BLaER1 treated with 17β-estradiol and CSF1 and Interleukin-3, amounts not matched to agents 10 nM and 100 nM (cell line): ENCODE measurements at regions not wholly inside any gene's neighbourhood (a gene's known extent, or its start where the extent isn't known, plus 50 kb on each side); places are given as distances from the start of the nearest gene placed in this dataset.

ENCODE experiments used
- H3K27ac ChIP-seq, 11 experiments: shearing (Covaris generic); formaldehyde crosslinking; 2 replicates each; pipeline ENCODE4 v1.8.1; 2022
- H3K27me3 ChIP-seq, 11 experiments: shearing (Covaris generic); formaldehyde crosslinking; 2 replicates each; pipeline ENCODE4 v1.8.1; 2022
- H3K36me3 ChIP-seq, 11 experiments: shearing (Covaris generic); formaldehyde crosslinking; 2 replicates each; pipeline ENCODE4 v1.8.1; 2022
- H3K4me1 ChIP-seq, 10 experiments: shearing (Covaris generic); formaldehyde crosslinking; 2 replicates each; pipeline ENCODE4 v1.8.1; 2022
- H3K4me2 ChIP-seq, 11 experiments: shearing (Covaris generic); formaldehyde crosslinking; 2 replicates each; pipeline ENCODE4 v1.8.1; 2022
- H3K4me3 ChIP-seq, 10 experiments: shearing (Covaris generic); formaldehyde crosslinking; 2 replicates each; pipeline ENCODE4 v1.8.1; 2022
- H3K9ac ChIP-seq, 11 experiments: shearing (Covaris generic); formaldehyde crosslinking; 2 replicates each; pipeline ENCODE4 v1.8.1; 2022
- H3K9me3 ChIP-seq, 11 experiments: shearing (Covaris generic); formaldehyde crosslinking; replicated peaks in 1 of 11; 2 replicates each; pipeline ENCODE4 v1.8.1; 2022
- H4K20me1 ChIP-seq, 11 experiments: shearing (Covaris generic); formaldehyde crosslinking; 2 replicates each; pipeline ENCODE4 v1.8.1; 2022
- Cebpa-rat ChIP-seq, 11 experiments: shearing (Covaris generic); IDR thresholded peaks; 2 replicates each; pipeline ENCODE4 v1.8.1; 2022

DNA sequence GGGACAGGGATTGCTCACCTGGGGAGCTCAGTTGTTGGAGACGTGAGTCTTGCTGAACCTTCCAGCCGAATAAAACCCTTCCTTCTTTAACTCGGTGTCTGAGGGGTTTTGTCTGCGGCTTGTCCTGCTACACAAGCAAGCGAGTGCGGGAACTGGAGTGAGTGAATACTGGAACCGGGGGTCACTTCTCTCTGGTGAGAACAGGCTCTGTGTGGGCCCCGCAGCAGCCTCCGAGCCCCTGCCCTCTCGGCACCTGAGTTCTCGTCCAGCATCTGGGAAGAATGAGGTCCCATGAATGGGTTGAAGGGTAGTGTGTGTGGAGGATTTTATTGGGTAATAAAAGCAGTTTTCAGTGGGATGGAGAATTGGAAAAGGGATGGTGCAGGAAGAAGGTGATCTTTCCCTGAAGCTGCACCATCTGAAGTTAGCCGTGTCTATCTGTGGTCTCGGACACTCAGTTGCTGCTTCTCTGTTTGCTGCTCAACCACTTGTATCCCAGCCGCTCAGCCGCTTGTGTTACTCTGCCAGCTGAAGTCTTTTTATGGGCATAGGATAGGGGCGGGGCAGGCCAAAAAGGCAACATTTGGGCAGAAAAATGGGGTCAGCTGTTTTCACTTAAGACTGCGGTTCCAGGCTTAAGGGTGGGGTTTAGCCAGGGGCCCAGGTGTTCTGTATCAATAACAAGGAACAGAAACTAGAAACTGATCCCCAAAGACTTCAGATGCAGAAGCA, 450.6 kb upstream of the CAMK1G start:
- Histone ChIP-seq H3K36me3 (no peaks in the 10 kb centered on the region), H3K4me2 (no peak overlapping the region), H3K4me3 (no peak overlapping the region), H3K9ac (no peak overlapping the region), H3K4me1 (no peaks in the 10 kb centered on the region), H4K20me1 (no peaks in the 10 kb centered on the region), H3K27me3 (no peaks in the 10 kb centered on the region), H3K9me3 (peaks cover 4 to 13% (median 9%) of the 10 kb centered on the region in 11 experiments; a peak in 20 of 22 replicates), H3K27ac (no peak overlapping the region)
- no peak for TF ChIP-seq Cebpa-rat (IDR thresholded peaks at IDR 0.05)

- Histone ChIP-seq H3K9me3 (peaks cover 0 to 7% (median 4%) of the 10 kb centered on the region in 11 experiments; a peak in 8 of 22 replicates), H3K4me2 (no peak overlapping the region), H3K27me3 (no peaks in the 10 kb centered on the region), H3K27ac (no peak overlapping the region), H3K4me3 (no peak overlapping the region), H3K36me3 (no peaks in the 10 kb centered on the region), H3K4me1 (no peaks in the 10 kb centered on the region), H3K9ac (no peak overlapping the region), H4K20me1 (no peaks in the 10 kb centered on the region)
- no peak for TF ChIP-seq Cebpa-rat (IDR thresholded peaks at IDR 0.05)
These were observed 449.5 kb upstream of the CAMK1G start for GRCh38 chr1:209134001-209134400.

DNA sequence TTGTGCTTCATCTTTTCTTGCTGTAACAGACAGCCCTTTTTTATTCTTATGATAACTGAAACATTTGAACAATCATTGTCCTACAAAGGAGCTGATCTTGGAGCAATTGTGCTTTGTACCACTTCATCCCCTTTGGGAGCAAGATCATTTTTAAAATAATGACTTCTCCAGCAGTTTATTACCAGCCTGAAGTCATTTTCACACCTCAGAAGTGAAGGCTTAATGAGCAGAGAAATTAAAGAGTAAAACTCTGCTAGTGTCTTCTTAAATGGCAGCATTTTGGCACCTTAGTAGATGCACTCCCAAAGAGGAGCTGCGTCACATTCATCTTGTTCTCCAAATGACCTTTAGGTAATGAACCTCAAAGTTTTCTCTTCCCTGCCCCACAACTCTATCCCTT, 439.6 kb upstream of the CAMK1G start:
- TF ChIP-seq Cebpa-rat (IDR thresholded peaks at IDR 0.05), result no peak
- Histone ChIP-seq H3K4me1 (no peaks in the 10 kb centered on the region), H4K20me1 (no peaks in the 10 kb centered on the region), H3K4me3 (no peak overlapping the region), H3K36me3 (no peaks in the 10 kb centered on the region), H3K4me2 (no peak overlapping the region), H3K27me3 (no peaks in the 10 kb centered on the region), H3K27ac (no peak overlapping the region), H3K9ac (no peak overlapping the region), H3K9me3 (no peaks in the 10 kb centered on the region)

DNA sequence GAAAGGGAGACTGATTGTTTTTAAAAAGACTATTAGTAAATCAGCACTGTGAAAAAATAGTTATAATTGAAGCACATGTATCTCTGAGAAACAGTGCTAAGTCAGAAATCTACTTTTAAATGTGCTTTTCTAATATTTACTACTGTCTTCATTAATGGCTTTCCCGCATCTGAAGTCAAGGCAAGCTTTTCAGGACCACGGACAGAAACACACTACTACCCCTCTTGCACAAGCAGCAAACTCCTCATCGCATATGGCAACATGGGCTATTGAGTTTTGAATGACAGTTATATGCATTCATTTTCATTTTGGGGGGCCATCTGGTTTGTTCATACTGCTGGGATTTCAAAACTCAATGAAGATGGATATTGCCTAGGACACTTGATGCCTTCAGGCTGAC, 433.4 kb upstream of the CAMK1G start:
- Histone ChIP-seq H3K4me1 (peaks cover 0 to 11% (median 0%) of the 10 kb centered on the region in 10 experiments; a peak in 5 of 20 replicates), H4K20me1 (no peaks in the 10 kb centered on the region), H3K4me2 (no peak overlapping the region), H3K27ac (no peak overlapping the region), H3K36me3 (no peaks in the 10 kb centered on the region), H3K4me3 (no peak overlapping the region), H3K9me3 (no peaks in the 10 kb centered on the region), H3K9ac (no peak overlapping the region), H3K27me3 (no peaks in the 10 kb centered on the region)
- no peak for TF ChIP-seq Cebpa-rat (IDR thresholded peaks at IDR 0.05)

GRCh38 chr1:209153411-209153810, 430.1 kb upstream of the CAMK1G start:
- Histone ChIP-seq H3K27me3 (no peaks in the 10 kb centered on the region), H3K9ac (no peak overlapping the region), H3K27ac (no peak overlapping the region), H3K36me3 (no peaks in the 10 kb centered on the region), H3K4me2 (0 out of 22 replicates have a peak overlapping the region, but pooled peaks of 2 of the 11 experiments have one; percentile 13 to 27), H3K4me3 (no peak overlapping the region), H3K4me1 (peaks cover 0 to 11% (median 0%) of the 10 kb centered on the region in 10 experiments; a peak in 5 of 20 replicates), H4K20me1 (no peaks in the 10 kb centered on the region), H3K9me3 (no peaks in the 10 kb centered on the region)
- TF ChIP-seq Cebpa-rat (IDR thresholded peaks at IDR 0.05), result no peak

DNA sequence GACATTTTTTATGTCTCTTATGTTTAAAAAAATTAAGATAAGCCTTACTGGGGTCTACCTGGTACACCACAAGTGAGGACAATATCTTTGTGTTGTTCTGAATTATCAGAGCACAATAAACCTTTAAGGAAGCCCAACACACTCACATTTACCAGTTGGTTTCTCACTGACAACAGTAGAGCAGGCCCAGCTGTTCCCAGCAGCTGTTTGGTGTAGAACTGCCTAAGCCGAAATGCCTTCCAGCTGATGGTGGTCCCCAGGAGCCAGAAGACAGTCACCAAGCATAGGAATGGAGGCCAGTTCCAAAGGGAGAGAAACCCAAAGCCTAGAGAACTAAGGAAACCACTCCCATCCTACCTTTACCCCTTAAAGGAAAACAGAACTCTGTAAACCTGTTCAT, 428.6 kb upstream of the CAMK1G start:
- Histone ChIP-seq H3K27ac (no peak overlapping the region), H3K4me1 (peaks cover 0 to 11% (median 0%) of the 10 kb centered on the region in 10 experiments; a peak in 5 of 20 replicates), H3K27me3 (no peaks in the 10 kb centered on the region), H3K4me3 (no peak overlapping the region), H3K4me2 (no peak overlapping the region), H4K20me1 (no peaks in the 10 kb centered on the region), H3K9me3 (no peaks in the 10 kb centered on the region), H3K36me3 (no peaks in the 10 kb centered on the region), H3K9ac (no peak overlapping the region)
- TF ChIP-seq Cebpa-rat (IDR thresholded peaks at IDR 0.05), result no peak

GRCh38 chr1:209155546-209155945, 428.0 kb upstream of the CAMK1G start:
- no peaks in the 10 kb centered on the region for H3K9me3 ChIP-seq
- H4K20me1 ChIP-seq, result no peaks in the 10 kb centered on the region
- H3K4me1 ChIP-seq, result peaks cover 0 to 11% (median 0%) of the 10 kb centered on the region in 10 experiments; a peak in 5 of 20 replicates
- H3K27ac ChIP-seq, result no peak overlapping the region
- H3K4me3 ChIP-seq, result no peak overlapping the region
- H3K9ac ChIP-seq, result no peak overlapping the region
- H3K36me3 ChIP-seq, result no peaks in the 10 kb centered on the region
- H3K4me2 ChIP-seq, result no peak overlapping the region
- no peaks in the 10 kb centered on the region for H3K27me3 ChIP-seq
- no peak for TF ChIP-seq Cebpa-rat (IDR thresholded peaks at IDR 0.05)

DNA sequence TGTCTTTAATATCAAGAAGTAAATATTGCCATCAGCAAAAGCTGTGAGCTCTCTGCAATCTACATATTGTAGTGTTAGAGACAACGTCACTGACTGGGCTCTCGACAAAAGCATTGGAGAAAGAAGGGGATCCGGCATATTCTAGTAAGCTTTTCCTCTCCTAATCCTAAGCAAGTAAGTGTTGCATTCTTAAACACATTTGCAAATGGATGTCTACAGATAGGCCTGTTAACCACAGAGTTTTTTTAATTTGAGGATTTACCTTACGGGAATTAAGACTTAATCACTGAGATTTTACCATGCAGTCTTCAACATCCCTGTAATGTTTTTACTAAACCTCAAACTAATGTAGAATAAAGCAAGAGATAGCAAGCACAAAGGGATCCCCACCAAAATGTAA, 426.5 kb upstream of the CAMK1G start:
- H3K27ac ChIP-seq, result no peak overlapping the region
- H3K27me3 ChIP-seq, result no peaks in the 10 kb centered on the region
- H3K4me2 ChIP-seq, result no peak overlapping the region
- no peaks in the 10 kb centered on the region for H4K20me1 ChIP-seq
- no peak overlapping the region for H3K4me3 ChIP-seq
- peaks cover 0 to 12% (median 0%) of the 10 kb centered on the region in 10 experiments; a peak in 6 of 20 replicates for H3K4me1 ChIP-seq
- H3K36me3 ChIP-seq, result no peaks in the 10 kb centered on the region
- no peaks in the 10 kb centered on the region for H3K9me3 ChIP-seq
- TF ChIP-seq Cebpa-rat (IDR thresholded peaks at IDR 0.05), result no peak
- no peak overlapping the region for H3K9ac ChIP-seq

GRCh38 chr1:209157546-209158249, 425.8 kb upstream of the CAMK1G start:
- no peak overlapping the region for H3K27ac ChIP-seq
- TF ChIP-seq Cebpa-rat (IDR thresholded peaks at IDR 0.05), result no peak
- H4K20me1 ChIP-seq, result no peaks in the 10 kb centered on the region
- no peak overlapping the region for H3K4me3 ChIP-seq
- no peaks in the 10 kb centered on the region for H3K9me3 ChIP-seq
- no peak overlapping the region for H3K4me2 ChIP-seq
- H3K36me3 ChIP-seq, result no peaks in the 10 kb centered on the region
- H3K27me3 ChIP-seq, result no peaks in the 10 kb centered on the region
- peaks cover 0 to 19% (median 0%) of the 10 kb centered on the region in 10 experiments; a peak in 6 of 20 replicates for H3K4me1 ChIP-seq
- H3K9ac ChIP-seq, result no peak overlapping the region
